HT1080 (cell line): ENCODE measurements at regions not wholly inside any gene's neighbourhood (a gene's known extent, or its start where the extent isn't known, plus 50 kb on each side); places are given as distances from the start of the nearest gene placed in this dataset.
"Not testable (repeated sequence)": the region's sequence is repeated elsewhere in the genome, so short reads cannot be mapped to it uniquely, and the experiment has no call there.

ENCODE experiments used
- DNase-seq: peaks from one replicate; pipeline ENCODE4 v3.0.0-alpha.2; 2015; ENCODE audit warnings: low read depth

GRCh38 chr5:166781737-166782136 is 1509.7 kb upstream of the WWC1 start:
- no peak for DNase-seq

GRCh38 chr5:166784545-166785078 is 1506.8 kb upstream of the WWC1 start:
- no peak for DNase-seq

- DNase-seq: no peak
Measured at GRCh38 chr5:166786178-166786577, 1505.3 kb upstream of the WWC1 start.

- no peak for DNase-seq
Measured at GRCh38 chr5:166786889-166787288, 1504.6 kb upstream of the WWC1 start.

- DNase-seq: no peak
Measured at GRCh38 chr5:166788050-166788449, 1503.4 kb upstream of the WWC1 start.

GRCh38 chr5:166795756-166796155 is 1495.7 kb upstream of the WWC1 start:
- DNase-seq: no peak

GRCh38 chr5:166803058-166803457 is 1488.4 kb upstream of the WWC1 start:
- DNase-seq: no peak

- not testable (repeated sequence) for DNase-seq
Measured at GRCh38 chr5:166804223-166804622, 1487.2 kb upstream of the WWC1 start.

GRCh38 chr5:166804693-166805092 is 1486.8 kb upstream of the WWC1 start:
- DNase-seq: not testable (repeated sequence)

- DNase-seq: not testable (repeated sequence)
Measured at GRCh38 chr5:166810093-166810658, 1481.3 kb upstream of the WWC1 start.

GRCh38 chr5:166810721-166811120 is 1480.7 kb upstream of the WWC1 start:
- DNase-seq: no peak

GRCh38 chr5:166823360-166823759 is 1468.1 kb upstream of the WWC1 start:
- no peak for DNase-seq

- DNase-seq: no peak
Measured at GRCh38 chr5:166834246-166834645, 1457.2 kb upstream of the WWC1 start.

- peak; percentile 1 for DNase-seq
Measured at GRCh38 chr5:166845044-166845443, 1446.4 kb upstream of the WWC1 start.

GRCh38 chr5:166856791-166857190 is 1434.7 kb upstream of the WWC1 start:
- no peak for DNase-seq

- DNase-seq: no peak
Measured at GRCh38 chr5:166860426-166860825, 1431.0 kb upstream of the WWC1 start.

GRCh38 chr5:166862581-166862980 is 1428.9 kb upstream of the WWC1 start:
- no peak for DNase-seq

GRCh38 chr5:166865206-166865605 is 1426.2 kb upstream of the WWC1 start:
- no peak for DNase-seq

GRCh38 chr5:166880456-166880855 is 1411.0 kb upstream of the WWC1 start:
- DNase-seq: no peak

- DNase-seq: no peak
Measured at GRCh38 chr5:166881802-166882201, 1409.6 kb upstream of the WWC1 start.

- peak; percentile 44 for DNase-seq
Measured at GRCh38 chr5:166883016-166883415, 1408.4 kb upstream of the WWC1 start.

GRCh38 chr5:166898166-166898565 is 1393.3 kb upstream of the WWC1 start:
- no peak for DNase-seq

GRCh38 chr5:166899343-166899742 is 1392.1 kb upstream of the WWC1 start:
- no peak for DNase-seq

- DNase-seq: no peak
Measured at GRCh38 chr5:166904571-166904970, 1386.9 kb upstream of the WWC1 start.
